ENCODE measurements at regions not wholly inside any gene's neighbourhood (a gene's known extent, or its start where the extent isn't known, plus 50 kb on each side); places are given as distances from the start of the nearest gene placed in this dataset.

DNA sequence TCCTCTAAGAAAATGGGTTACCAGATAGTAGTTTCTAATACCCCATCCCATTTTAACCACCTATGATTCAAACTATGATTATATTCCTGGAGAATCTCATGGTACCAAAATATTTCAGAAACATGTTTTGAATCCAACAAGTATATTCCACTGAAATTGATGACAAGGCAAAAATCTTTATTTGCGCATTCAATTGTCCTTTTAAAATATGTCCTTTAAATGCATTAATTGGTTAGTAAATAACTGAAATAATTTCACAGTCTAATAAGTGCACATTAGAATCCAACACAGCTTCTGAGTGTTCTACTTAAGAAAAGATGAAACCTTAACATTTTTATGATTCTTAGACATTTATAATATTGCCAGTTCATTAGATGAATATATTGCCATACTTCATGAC, 356.6 kb downstream of the SETD4 start:
- TF ChIP-seq ZFX (CRISPR knock-in tag; IDR thresholded peaks at IDR 0.05; ENCODE audit: low read depth), result no peak
- TF ChIP-seq, protein P1, sequence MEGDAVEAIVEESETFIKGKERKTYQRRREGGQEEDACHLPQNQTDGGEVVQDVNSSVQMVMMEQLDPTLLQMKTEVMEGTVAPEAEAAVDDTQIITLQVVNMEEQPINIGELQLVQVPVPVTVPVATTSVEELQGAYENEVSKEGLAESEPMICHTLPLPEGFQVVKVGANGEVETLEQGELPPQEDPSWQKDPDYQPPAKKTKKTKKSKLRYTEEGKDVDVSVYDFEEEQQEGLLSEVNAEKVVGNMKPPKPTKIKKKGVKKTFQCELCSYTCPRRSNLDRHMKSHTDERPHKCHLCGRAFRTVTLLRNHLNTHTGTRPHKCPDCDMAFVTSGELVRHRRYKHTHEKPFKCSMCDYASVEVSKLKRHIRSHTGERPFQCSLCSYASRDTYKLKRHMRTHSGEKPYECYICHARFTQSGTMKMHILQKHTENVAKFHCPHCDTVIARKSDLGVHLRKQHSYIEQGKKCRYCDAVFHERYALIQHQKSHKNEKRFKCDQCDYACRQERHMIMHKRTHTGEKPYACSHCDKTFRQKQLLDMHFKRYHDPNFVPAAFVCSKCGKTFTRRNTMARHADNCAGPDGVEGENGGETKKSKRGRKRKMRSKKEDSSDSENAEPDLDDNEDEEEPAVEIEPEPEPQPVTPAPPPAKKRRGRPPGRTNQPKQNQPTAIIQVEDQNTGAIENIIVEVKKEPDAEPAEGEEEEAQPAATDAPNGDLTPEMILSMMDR (CRISPR knock-in tag; IDR thresholded peaks at IDR 0.05), result no peak
- peak; percentile 94 to 96 for TF ChIP-seq MAFK (conservative IDR thresholded peaks at IDR 0.05 in 1 of 2, IDR thresholded peaks at IDR 0.05 in 1 of 2; ENCODE audit: low read length in 2 of 2)
- no peak for TF ChIP-seq HIVEP1 (CRISPR knock-in tag; IDR thresholded peaks at IDR 0.05)
- TF ChIP-seq SRSF9 (IDR thresholded peaks at IDR 0.05; ENCODE audit: borderline replicate concordance, insufficient read depth, low read depth, low read length, poor library complexity, severe bottlenecking), result no peak
- TF ChIP-seq ZSCAN22 (CRISPR knock-in tag; IDR thresholded peaks at IDR 0.05), result no peak
- no peak for TF ChIP-seq MTA1 (CRISPR knock-in tag; IDR thresholded peaks at IDR 0.05; ENCODE audit: borderline replicate concordance)
- TF ChIP-seq PCBP2 (optimal IDR thresholded peaks at IDR 0.05; ENCODE audit: low read depth, low read length, poor library complexity, severe bottlenecking), result no peak
- no peak for TF ChIP-seq ZNF256 (CRISPR knock-in tag; conservative IDR thresholded peaks at IDR 0.05)

Data from HepG2 (cell line).